Smooth muscle cell (in vitro differentiated cells): ENCODE measurements at regions not wholly inside any gene's neighbourhood (a gene's known extent, or its start where the extent isn't known, plus 50 kb on each side); places are given as distances from the start of the nearest gene placed in this dataset.
"Not testable (repeated sequence)": the region's sequence is repeated elsewhere in the genome, so short reads cannot be mapped to it uniquely, and the experiment has no call there.

Experiments
- DNase-seq: peaks from one replicate; lab custom pipeline; 2025; ENCODE audit not compliant: unreplicated experiment; lab: John Stamatoyannopoulos, UW
- H2AFZ ChIP-seq: fragments of 200-600 bp; sonication (generic); 2 replicates; pipeline ENCODE4 v1.6.0; 2016; ENCODE audit warnings: antibody characterized with exemption, low read depth, mild to moderate bottlenecking
- H3F3A ChIP-seq: fragments of 200-600 bp; sonication (generic); 2 replicates; pipeline ENCODE4 v1.6.0; 2017; ENCODE audit warnings: antibody characterized with exemption, low read depth
- H3K27ac ChIP-seq: fragments of 200-600 bp; sonication (generic); 2 replicates; pipeline ENCODE4 v1.5.1; 2016; ENCODE audit warnings: low read depth, mild to moderate bottlenecking
- H3K27me3 ChIP-seq: fragments of 200-600 bp; sonication (generic); 2 replicates; pipeline ENCODE4 v1.6.1; 2016; ENCODE audit warnings: low read depth, mild to moderate bottlenecking
- H3K36me3 ChIP-seq: fragments of 200-600 bp; sonication (generic); 2 replicates; pipeline ENCODE4 v1.5.1; 2016; ENCODE audit warnings: low read depth
- H3K4me1 ChIP-seq: fragments of 200-600 bp; sonication (generic); 2 replicates; pipeline ENCODE4 v1.5.1; 2016; ENCODE audit warnings: low read depth
- H3K4me2 ChIP-seq: fragments of 200-600 bp; sonication (generic); 2 replicates; pipeline ENCODE4 v1.6.0; 2016; ENCODE audit warnings: mild to moderate bottlenecking
- H3K4me3 ChIP-seq: fragments of 200-600 bp; sonication (generic); 2 replicates; pipeline ENCODE4 v1.5.1; 2016; ENCODE audit warnings: mild to moderate bottlenecking
- H3K79me2 ChIP-seq: fragments of 200-600 bp; sonication (generic); 2 replicates; pipeline ENCODE4 v1.6.0; 2016; ENCODE audit warnings: low read depth, mild to moderate bottlenecking
- H3K9ac ChIP-seq: fragments of 200-600 bp; sonication (generic); 2 replicates; pipeline ENCODE4 v1.6.0; 2016; ENCODE audit warnings: low read depth
- H3K9me3 ChIP-seq: fragments of 200-600 bp; sonication (generic); replicated peaks from 2 replicates; pipeline ENCODE4 v1.5.1; 2016; ENCODE audit warnings: low read depth
- H4K20me1 ChIP-seq: fragments of 200-600 bp; sonication (generic); 2 replicates; pipeline ENCODE4 v1.6.0; 2016; ENCODE audit warnings: low read depth
- CTCF ChIP-seq: fragments of 200-600 bp; sonication (generic); IDR thresholded peaks from 2 replicates; pipeline ENCODE4 v1.5.1; 2017; ENCODE audit warnings: borderline replicate concordance, mild to moderate bottlenecking, antibody characterized with exemption; ENCODE audit not compliant: insufficient read depth, poor library complexity, severe bottlenecking
- WGBS: methylation state at CpG from one replicate; pipeline ENCODE4 v1.1.7; 2016; ENCODE audit warnings: low lambda C conversion rate; 5-methylcytosine and 5-hydroxymethylcytosine counted together

- Histone ChIP-seq H3K4me1 (no peaks in the 10 kb centered on the region), H3K36me3 (no peaks in the 10 kb centered on the region), H3K4me3 (no peak overlapping the region), H2AFZ (no peak overlapping the region), H3K27ac (no peak overlapping the region), H3K4me2 (no peak overlapping the region), H3K9me3 (no peaks in the 10 kb centered on the region), H3K79me2 (no peaks in the 10 kb centered on the region), H3F3A (no peaks in the 10 kb centered on the region), H3K9ac (no peak overlapping the region), H3K27me3 (no peaks in the 10 kb centered on the region), H4K20me1 (no peaks in the 10 kb centered on the region)
- no peak for TF ChIP-seq CTCF
- 96% methylated on average over 4 of the region's 4 CpGs for WGBS
- DNase-seq: no peak
Measured at GRCh38 chr13:42381165-42381425, 109.1 kb downstream of the AKAP11 start.

- H3K27me3 ChIP-seq, H3K4me1 ChIP-seq, H3K4me3 ChIP-seq, H3K27ac ChIP-seq, H3F3A ChIP-seq, H3K79me2 ChIP-seq, H2AFZ ChIP-seq, H3K9ac ChIP-seq, H3K9me3 ChIP-seq, H3K36me3 ChIP-seq, H3K4me2 ChIP-seq, H4K20me1 ChIP-seq, DNase-seq: not testable (repeated sequence)
- 96% methylated on average over 8 of the region's 8 CpGs for WGBS
Measured at GRCh38 chr13:42381426-42381825, 109.5 kb downstream of the AKAP11 start.

GRCh38 chr13:42383025-42383424 is 111.1 kb downstream of the AKAP11 start:
- H3K36me3 ChIP-seq: no peaks in the 10 kb centered on the region
- 42% methylated on average over 7 of the region's 7 CpGs for WGBS
- no peak for DNase-seq

GRCh38 chr13:42384265-42384664 is 112.3 kb downstream of the AKAP11 start:
- WGBS: 92% methylated on average over 3 of the region's 3 CpGs
- Histone ChIP-seq H4K20me1 (no peaks in the 10 kb centered on the region), H3K4me1 (no peaks in the 10 kb centered on the region), H3K79me2 (no peaks in the 10 kb centered on the region), H3K4me3 (no peak overlapping the region), H3K27me3 (no peaks in the 10 kb centered on the region), H3K4me2 (no peak overlapping the region), H3K27ac (no peak overlapping the region), H3K9ac (no peak overlapping the region), H3F3A (no peaks in the 10 kb centered on the region), H3K9me3 (no peaks in the 10 kb centered on the region), H2AFZ (no peak overlapping the region), H3K36me3 (no peaks in the 10 kb centered on the region)
- no peak for TF ChIP-seq CTCF
- DNase-seq: no peak

More at GRCh38 chr13:42383025-42383424, 111.1 kb downstream of the AKAP11 start:
- no peak overlapping the region for H3K9ac ChIP-seq
- no peaks in the 10 kb centered on the region for H3F3A ChIP-seq
- H3K79me2 ChIP-seq: no peaks in the 10 kb centered on the region
- H4K20me1 ChIP-seq: no peaks in the 10 kb centered on the region
- no peak overlapping the region for H2AFZ ChIP-seq
- H3K4me3 ChIP-seq: no peak overlapping the region
- H3K27me3 ChIP-seq: no peaks in the 10 kb centered on the region
- no peaks in the 10 kb centered on the region for H3K4me1 ChIP-seq
- H3K4me2 ChIP-seq: no peak overlapping the region
- H3K9me3 ChIP-seq: no peaks in the 10 kb centered on the region
- no peak overlapping the region for H3K27ac ChIP-seq
- TF ChIP-seq CTCF: no peak
